ENCODE measurements at regions not wholly inside any gene's neighbourhood (a gene's known extent, or its start where the extent isn't known, plus 50 kb on each side); places are given as distances from the start of the nearest gene placed in this dataset.

DNA sequence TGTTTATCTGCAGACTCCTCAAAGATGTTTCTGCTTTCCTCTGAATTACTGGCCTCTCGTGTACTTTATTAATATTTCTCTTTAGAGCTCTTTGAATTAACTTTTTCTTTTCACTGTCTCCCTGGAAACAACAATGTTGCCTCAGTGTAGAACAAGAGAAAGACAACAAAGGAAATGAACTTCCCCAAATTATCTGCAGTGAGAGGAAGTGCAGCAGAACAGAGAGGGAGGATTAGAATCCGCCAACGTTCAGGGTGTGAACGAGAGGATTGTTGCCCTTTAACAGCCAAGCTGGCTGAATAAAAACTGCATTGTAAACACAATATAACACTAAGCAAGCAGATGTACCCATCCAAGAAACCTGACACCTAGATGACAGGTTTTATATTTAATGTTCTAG is 375.9 kb downstream of the GALC start:
- TF ChIP-seq CTCF (IDR thresholded peaks at IDR 0.05; ENCODE audit: low read depth, low read length) (no peak), POLR2A (IDR thresholded peaks at IDR 0.05; ENCODE audit: extremely low read depth, insufficient read length) (no peak)
- TF ChIP-seq, protein P1, sequence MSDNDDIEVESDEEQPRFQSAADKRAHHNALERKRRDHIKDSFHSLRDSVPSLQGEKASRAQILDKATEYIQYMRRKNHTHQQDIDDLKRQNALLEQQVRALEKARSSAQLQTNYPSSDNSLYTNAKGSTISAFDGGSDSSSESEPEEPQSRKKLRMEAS (IDR thresholded peaks at IDR 0.05; ENCODE audit: low read depth, low read length): no peak

Measured in NB4 (cell line).